Heart left ventricle (tissue), 13 donors: ENCODE measurements at regions not wholly inside any gene's neighbourhood (a gene's known extent, or its start where the extent isn't known, plus 50 kb on each side); places are given as distances from the start of the nearest gene placed in this dataset.

Experiments used
- POLR2A ChIP-seq, 2 donors: fragments of 450-650 bp; IDR thresholded peaks; one replicate each; pipeline ENCODE4 v1.6.1; 2017; ENCODE audit warnings: antibody characterized with exemption in 2 of 2, mild to moderate bottlenecking in 2 of 2, moderate library complexity in 2 of 2
- TF ChIP-seq, protein P1 (sequence below), 12 donors: fragments of 200-600 bp; sonication (generic) in 4 of 12; IDR thresholded peaks; one replicate each; pipeline versions ENCODE4 v1.5.0 to v1.8.0; 2018 to 2022; ENCODE audit warnings: antibody characterized with exemption in 12 of 12, mild to moderate bottlenecking in 5 of 12
- donor health status: ischemic (EF 13 %, LVEDD 7.1; RV severe dilation, severe dysfunction).
- donor health status: DM: no; HTN: yes; CAD: no.
- donor health status: DM: no; HTN: no; CAD: no.
- donor health status: ischemic (EF 25% LVEDD 6.9; RV normal size, moderate dysfunction).
- donor health status: ischemic (EF 25% LVEDD 5.7; RV mildly dilated, moderate dysfunction).
- donor health status: ischemic (EF 35%, LVEDD 5.7; RV mildly dilated, moderate dysfunction).
- donor health status: nonischemic (EF 11% LVEDD 7.7; RV severe dilation, severe dysfunction).
- donor health status: DM: yes; HTN: yes; CAD: no.
- donor health status: PGD.
- donor health status: ischemic (EF 29% LVEDD 5.4; RV normal size, mild dysfunction).
- donor health status: nonischemic (EF 23%, LVEDD 6.1; RV moderate dilation, normal function).

- TF ChIP-seq, protein P1, sequence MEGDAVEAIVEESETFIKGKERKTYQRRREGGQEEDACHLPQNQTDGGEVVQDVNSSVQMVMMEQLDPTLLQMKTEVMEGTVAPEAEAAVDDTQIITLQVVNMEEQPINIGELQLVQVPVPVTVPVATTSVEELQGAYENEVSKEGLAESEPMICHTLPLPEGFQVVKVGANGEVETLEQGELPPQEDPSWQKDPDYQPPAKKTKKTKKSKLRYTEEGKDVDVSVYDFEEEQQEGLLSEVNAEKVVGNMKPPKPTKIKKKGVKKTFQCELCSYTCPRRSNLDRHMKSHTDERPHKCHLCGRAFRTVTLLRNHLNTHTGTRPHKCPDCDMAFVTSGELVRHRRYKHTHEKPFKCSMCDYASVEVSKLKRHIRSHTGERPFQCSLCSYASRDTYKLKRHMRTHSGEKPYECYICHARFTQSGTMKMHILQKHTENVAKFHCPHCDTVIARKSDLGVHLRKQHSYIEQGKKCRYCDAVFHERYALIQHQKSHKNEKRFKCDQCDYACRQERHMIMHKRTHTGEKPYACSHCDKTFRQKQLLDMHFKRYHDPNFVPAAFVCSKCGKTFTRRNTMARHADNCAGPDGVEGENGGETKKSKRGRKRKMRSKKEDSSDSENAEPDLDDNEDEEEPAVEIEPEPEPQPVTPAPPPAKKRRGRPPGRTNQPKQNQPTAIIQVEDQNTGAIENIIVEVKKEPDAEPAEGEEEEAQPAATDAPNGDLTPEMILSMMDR (IDR thresholded peaks at IDR 0.05): no peak
- TF ChIP-seq POLR2A (IDR thresholded peaks at IDR 0.05): no peak
Observed at GRCh38 chr4:189838821-189839497, 101.7 kb upstream of the FRG1 start.
